GM21825 (cell line): ENCODE measurements at regions not wholly inside any gene's neighbourhood (a gene's known extent, or its start where the extent isn't known, plus 50 kb on each side); places are given as distances from the start of the nearest gene placed in this dataset.
"Not testable (repeated sequence)": the region's sequence is repeated elsewhere in the genome, so short reads cannot be mapped to it uniquely, and the experiment has no call there.

ENCODE experiments used
- ATAC-seq: cut with Tn5 transposase; IDR thresholded peaks from one replicate; pipeline ENCODE4 v1.9.1; 2021; ENCODE audit warnings: mild to moderate bottlenecking, moderate library complexity; ENCODE audit not compliant: unreplicated experiment

- ATAC-seq = no peak
These were observed 291.3 kb upstream of the ANKRD50 start for GRCh38 chr4:125003840-125004239.

GRCh38 chr4:124997991-124998390 is 285.5 kb upstream of the ANKRD50 start:
- no peak for ATAC-seq

GRCh38 chr4:124997124-124997523 is 284.6 kb upstream of the ANKRD50 start:
- ATAC-seq = no peak

- ATAC-seq = no peak
These were observed 281.3 kb upstream of the ANKRD50 start for GRCh38 chr4:124993838-124994237.

GRCh38 chr4:124990398-124990797 is 277.9 kb upstream of the ANKRD50 start:
- ATAC-seq = no peak

GRCh38 chr4:124980276-124980752 is 267.8 kb upstream of the ANKRD50 start:
- ATAC-seq = no peak

GRCh38 chr4:124978536-124978935 is 266.0 kb upstream of the ANKRD50 start:
- not testable (repeated sequence) for ATAC-seq

- no peak for ATAC-seq
These were observed 264.5 kb upstream of the ANKRD50 start for GRCh38 chr4:124977045-124977444.

- ATAC-seq = no peak
These were observed 261.6 kb upstream of the ANKRD50 start for GRCh38 chr4:124974152-124974551.

- ATAC-seq = no peak
These were observed 261.2 kb upstream of the ANKRD50 start for GRCh38 chr4:124973716-124974115.

GRCh38 chr4:124970011-124970410 is 257.5 kb upstream of the ANKRD50 start:
- ATAC-seq = no peak

- ATAC-seq = no peak
These were observed 253.0 kb upstream of the ANKRD50 start for GRCh38 chr4:124965497-124965891.

GRCh38 chr4:124964852-124965496 is 252.4 kb upstream of the ANKRD50 start:
- ATAC-seq = no peak

GRCh38 chr4:124964251-124964650 is 251.7 kb upstream of the ANKRD50 start:
- ATAC-seq = no peak

GRCh38 chr4:124961138-124961750 is 248.7 kb upstream of the ANKRD50 start:
- ATAC-seq = no peak

GRCh38 chr4:124958847-124959246 is 246.3 kb upstream of the ANKRD50 start:
- ATAC-seq = no peak

GRCh38 chr4:124955476-124955875 is 242.9 kb upstream of the ANKRD50 start:
- no peak for ATAC-seq

- ATAC-seq = no peak
These were observed 241.5 kb upstream of the ANKRD50 start for GRCh38 chr4:124954046-124954445.

- ATAC-seq = no peak
These were observed 241.0 kb upstream of the ANKRD50 start for GRCh38 chr4:124953486-124953885.

GRCh38 chr4:124953061-124953460 is 240.5 kb upstream of the ANKRD50 start:
- ATAC-seq = no peak

GRCh38 chr4:124952601-124953000 is 240.1 kb upstream of the ANKRD50 start:
- ATAC-seq = no peak

- no peak for ATAC-seq
These were observed 236.6 kb upstream of the ANKRD50 start for GRCh38 chr4:124948976-124949597.
